HEK293 (cell line): ENCODE measurements at regions not wholly inside any gene's neighbourhood (a gene's known extent, or its start where the extent isn't known, plus 50 kb on each side); places are given as distances from the start of the nearest gene placed in this dataset.

Source experiments
- CTCF ChIA-PET: fragments of 350-600 bp; formaldehyde crosslinking; extraction: SDS; loops from one replicate; lab custom pipeline; 2021; ENCODE audit warnings: antibody characterized with exemption; lab: Yijun Ruan, JAX
- POLR2A ChIA-PET: fragments of 300-600 bp; formaldehyde crosslinking; extraction: SDS; loops from one replicate; lab custom pipeline; 2020; ENCODE audit warnings: antibody characterized with exemption, inconsistent platforms; lab: Yijun Ruan, JAX
- H3K27ac ChIP-seq: fragments of 200-500 bp; sonication (Bioruptor generic); 2 replicates; pipeline ENCODE4 v1.5.1; 2014; ENCODE audit warnings: low read depth, low read length, control low read depth, inconsistent platforms; ENCODE audit errors: extremely low read depth
- H3K36me3 ChIP-seq, 2 experiments: fragments of 200-500 bp in 1 of 2; sonication (Bioruptor generic) in 1 of 2; 1 replicate in 1 of 2; 2 replicates in 1 of 2; pipeline ENCODE4 v1.5.1; 2014 to 2017; ENCODE audit warnings: inconsistent platforms in 2 of 2, low read length in 2 of 2; ENCODE audit not compliant: control insufficient read depth in 2 of 2, insufficient read depth in 1 of 2
- H3K4me1 ChIP-seq: fragments of 200-500 bp; sonication (Bioruptor generic); 2 replicates; pipeline ENCODE4 v1.5.1; 2014; ENCODE audit warnings: mild to moderate bottlenecking, low read length, inconsistent platforms; ENCODE audit not compliant: control insufficient read depth, insufficient read depth
- H3K4me3 ChIP-seq: 2 replicates; pipeline ENCODE4 v1.5.1; 2011; ENCODE audit warnings: low read depth, mild to moderate bottlenecking, control low read depth, low read length, moderate library complexity
- H3K9me3 ChIP-seq: fragments of 200-500 bp; sonication (Bioruptor generic); 2 replicates; pipeline ENCODE4 v1.5.1; 2014; ENCODE audit warnings: low read depth, low read length, inconsistent platforms; ENCODE audit not compliant: control insufficient read depth, insufficient read depth
- KLF1 ChIP-seq: fragments of 450-650 bp; formaldehyde crosslinking; IDR thresholded peaks from 2 replicates; pipeline ENCODE4 v1.5.1; 2016; ENCODE audit warnings: missing biosample characterization, missing genetic modification characterization
- SCRT1 ChIP-seq: fragments of 450-650 bp; formaldehyde crosslinking; IDR thresholded peaks from 2 replicates; pipeline ENCODE4 v1.5.1; 2016; ENCODE audit warnings: missing biosample characterization, missing genetic modification characterization, borderline replicate concordance
- ZBTB26 ChIP-seq: fragments of 450-650 bp; formaldehyde crosslinking; optimal IDR thresholded peaks from 2 replicates; pipeline ENCODE3; 2016; ENCODE audit warnings: missing biosample characterization, mild to moderate bottlenecking, missing genetic modification characterization
- ZNF768 ChIP-seq: fragments of 450-650 bp; formaldehyde crosslinking; IDR thresholded peaks from 2 replicates; pipeline ENCODE4 v1.5.1; 2018; ENCODE audit warnings: missing biosample characterization, mild to moderate bottlenecking, missing genetic modification characterization
- ZNF837 ChIP-seq: fragments of 450-650 bp; formaldehyde crosslinking; IDR thresholded peaks from 2 replicates; pipeline ENCODE4 v1.5.1; 2016; ENCODE audit warnings: missing biosample characterization, missing genetic modification characterization
- ZSCAN18 ChIP-seq: fragments of 450-650 bp; formaldehyde crosslinking; IDR thresholded peaks from 2 replicates; pipeline ENCODE4 v1.5.1; 2016; ENCODE audit warnings: missing biosample characterization, missing genetic modification characterization
- TF ChIP-seq, protein P1 (sequence below): fragments of 450-650 bp; formaldehyde crosslinking; IDR thresholded peaks from 2 replicates; pipeline ENCODE4 v1.5.1; 2016; ENCODE audit warnings: missing biosample characterization, missing genetic modification characterization
- TF ChIP-seq, protein P2 (sequence below): fragments of 450-650 bp; formaldehyde crosslinking; IDR thresholded peaks from 2 replicates; pipeline ENCODE4 v1.5.1; 2016; ENCODE audit warnings: missing biosample characterization, missing genetic modification characterization, borderline replicate concordance

GRCh38 chr13:111396457-111396856 lies 76.0 kb downstream of the TEX29 start (continued):
- TF ChIP-seq, protein P1, sequence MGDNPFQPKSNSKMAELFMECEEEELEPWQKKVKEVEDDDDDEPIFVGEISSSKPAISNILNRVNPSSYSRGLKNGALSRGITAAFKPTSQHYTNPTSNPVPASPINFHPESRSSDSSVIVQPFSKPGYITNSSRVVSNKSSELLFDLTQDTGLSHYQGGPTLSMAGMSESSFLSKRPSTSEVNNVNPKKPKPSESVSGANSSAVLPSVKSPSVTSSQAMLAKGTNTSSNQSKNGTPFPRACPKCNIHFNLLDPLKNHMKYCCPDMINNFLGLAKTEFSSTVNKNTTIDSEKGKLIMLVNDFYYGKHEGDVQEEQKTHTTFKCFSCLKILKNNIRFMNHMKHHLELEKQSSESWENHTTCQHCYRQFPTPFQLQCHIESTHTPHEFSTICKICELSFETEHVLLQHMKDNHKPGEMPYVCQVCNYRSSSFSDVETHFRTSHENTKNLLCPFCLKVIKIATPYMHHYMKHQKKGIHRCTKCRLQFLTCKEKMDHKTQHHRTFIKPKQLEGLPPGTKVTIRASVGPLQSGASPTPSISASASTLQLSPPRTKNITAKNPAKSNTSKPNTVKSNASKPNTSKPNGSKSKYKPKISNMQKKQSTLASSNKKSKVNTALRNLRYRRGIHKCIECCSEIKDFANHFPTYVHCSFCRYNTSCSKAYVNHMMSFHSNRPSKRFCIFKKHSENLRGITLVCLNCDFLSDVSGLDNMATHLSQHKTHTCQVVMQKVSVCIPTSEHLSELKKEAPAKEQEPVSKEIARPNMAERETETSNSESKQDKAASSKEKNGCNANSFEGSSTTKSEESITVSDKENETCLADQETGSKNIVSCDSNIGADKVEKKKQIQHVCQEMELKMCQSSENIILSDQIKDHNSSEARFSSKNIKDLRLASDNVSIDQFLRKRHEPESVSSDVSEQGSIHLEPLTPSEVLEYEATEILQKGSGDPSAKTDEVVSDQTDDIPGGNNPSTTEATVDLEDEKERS, result no peak
- TF ChIP-seq KLF1 (no peak), ZBTB26 (tag by site-specific recombination) (no peak)

- CTCF ChIA-PET, result interaction anchor here (0.7 kb wide), 1 partner anchor 860 kb away, joined by 3 read pairs; no protein-coding TSS in a partner anchor
- POLR2A ChIA-PET, result no interaction called here
- TF ChIP-seq SCRT1 (no peak), ZNF837 (tag by site-specific recombination) (no peak), ZSCAN18 (tag by site-specific recombination) (no peak), ZNF768 (no peak)
- TF ChIP-seq, protein P2, sequence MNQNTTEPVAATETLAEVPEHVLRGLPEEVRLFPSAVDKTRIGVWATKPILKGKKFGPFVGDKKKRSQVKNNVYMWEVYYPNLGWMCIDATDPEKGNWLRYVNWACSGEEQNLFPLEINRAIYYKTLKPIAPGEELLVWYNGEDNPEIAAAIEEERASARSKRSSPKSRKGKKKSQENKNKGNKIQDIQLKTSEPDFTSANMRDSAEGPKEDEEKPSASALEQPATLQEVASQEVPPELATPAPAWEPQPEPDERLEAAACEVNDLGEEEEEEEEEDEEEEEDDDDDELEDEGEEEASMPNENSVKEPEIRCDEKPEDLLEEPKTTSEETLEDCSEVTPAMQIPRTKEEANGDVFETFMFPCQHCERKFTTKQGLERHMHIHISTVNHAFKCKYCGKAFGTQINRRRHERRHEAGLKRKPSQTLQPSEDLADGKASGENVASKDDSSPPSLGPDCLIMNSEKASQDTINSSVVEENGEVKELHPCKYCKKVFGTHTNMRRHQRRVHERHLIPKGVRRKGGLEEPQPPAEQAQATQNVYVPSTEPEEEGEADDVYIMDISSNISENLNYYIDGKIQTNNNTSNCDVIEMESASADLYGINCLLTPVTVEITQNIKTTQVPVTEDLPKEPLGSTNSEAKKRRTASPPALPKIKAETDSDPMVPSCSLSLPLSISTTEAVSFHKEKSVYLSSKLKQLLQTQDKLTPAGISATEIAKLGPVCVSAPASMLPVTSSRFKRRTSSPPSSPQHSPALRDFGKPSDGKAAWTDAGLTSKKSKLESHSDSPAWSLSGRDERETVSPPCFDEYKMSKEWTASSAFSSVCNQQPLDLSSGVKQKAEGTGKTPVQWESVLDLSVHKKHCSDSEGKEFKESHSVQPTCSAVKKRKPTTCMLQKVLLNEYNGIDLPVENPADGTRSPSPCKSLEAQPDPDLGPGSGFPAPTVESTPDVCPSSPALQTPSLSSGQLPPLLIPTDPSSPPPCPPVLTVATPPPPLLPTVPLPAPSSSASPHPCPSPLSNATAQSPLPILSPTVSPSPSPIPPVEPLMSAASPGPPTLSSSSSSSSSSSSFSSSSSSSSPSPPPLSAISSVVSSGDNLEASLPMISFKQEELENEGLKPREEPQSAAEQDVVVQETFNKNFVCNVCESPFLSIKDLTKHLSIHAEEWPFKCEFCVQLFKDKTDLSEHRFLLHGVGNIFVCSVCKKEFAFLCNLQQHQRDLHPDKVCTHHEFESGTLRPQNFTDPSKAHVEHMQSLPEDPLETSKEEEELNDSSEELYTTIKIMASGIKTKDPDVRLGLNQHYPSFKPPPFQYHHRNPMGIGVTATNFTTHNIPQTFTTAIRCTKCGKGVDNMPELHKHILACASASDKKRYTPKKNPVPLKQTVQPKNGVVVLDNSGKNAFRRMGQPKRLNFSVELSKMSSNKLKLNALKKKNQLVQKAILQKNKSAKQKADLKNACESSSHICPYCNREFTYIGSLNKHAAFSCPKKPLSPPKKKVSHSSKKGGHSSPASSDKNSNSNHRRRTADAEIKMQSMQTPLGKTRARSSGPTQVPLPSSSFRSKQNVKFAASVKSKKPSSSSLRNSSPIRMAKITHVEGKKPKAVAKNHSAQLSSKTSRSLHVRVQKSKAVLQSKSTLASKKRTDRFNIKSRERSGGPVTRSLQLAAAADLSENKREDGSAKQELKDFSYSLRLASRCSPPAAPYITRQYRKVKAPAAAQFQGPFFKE (tag by site-specific recombination), result no peak
- TF ChIP-seq, protein P1, result no peak
Observed at GRCh38 chr13:111397202-111397880, 76.9 kb downstream of the TEX29 start.

More at GRCh38 chr13:111397202-111397880, 76.9 kb downstream of the TEX29 start:
- H3K4me1 ChIP-seq, result no peaks in the 10 kb centered on the region
- no peaks in the 10 kb centered on the region for H3K36me3 ChIP-seq
- H3K27ac ChIP-seq, result no peak overlapping the region
- H3K4me3 ChIP-seq, result no peak overlapping the region
- no peaks in the 10 kb centered on the region for H3K9me3 ChIP-seq
